Neuronal stem cell (in vitro differentiated cells): ENCODE measurements at regions not wholly inside any gene's neighbourhood (a gene's known extent, or its start where the extent isn't known, plus 50 kb on each side); places are given as distances from the start of the nearest gene placed in this dataset.

Experiments
- DNase-seq: peaks from one replicate; pipeline ENCODE4 v3.0.0-alpha.2; 2013; ENCODE audit warnings: low spot score
- H2AFZ ChIP-seq: one replicate; pipeline ENCODE4 v1.6.1; 2013; ENCODE audit warnings: mild to moderate bottlenecking, low read length, inconsistent platforms
- H2AK5ac ChIP-seq: 2 replicates; pipeline ENCODE4 v1.6.1; 2013; ENCODE audit warnings: low read depth, mild to moderate bottlenecking, inconsistent platforms, low read length, moderate library complexity, mixed read lengths
- H2BK120ac ChIP-seq: 2 replicates; pipeline ENCODE4 v1.6.1; 2013; ENCODE audit warnings: low read depth, mild to moderate bottlenecking, inconsistent platforms, low read length, moderate library complexity, mixed read lengths
- H2BK12ac ChIP-seq: one replicate; pipeline ENCODE4 v1.6.1; 2013; ENCODE audit warnings: low read length, inconsistent platforms
- H2BK15ac ChIP-seq: 2 replicates; pipeline ENCODE4 v1.6.1; 2013; ENCODE audit warnings: mild to moderate bottlenecking, low read length, inconsistent platforms, mixed read lengths
- H2BK5ac ChIP-seq: one replicate; pipeline ENCODE4 v1.6.1; 2013; ENCODE audit warnings: inconsistent platforms, mild to moderate bottlenecking, low read length, moderate library complexity
- H3K14ac ChIP-seq: one replicate; pipeline ENCODE4 v1.6.1; 2013; ENCODE audit warnings: low read length, inconsistent platforms
- H3K18ac ChIP-seq: 2 replicates; pipeline ENCODE4 v1.6.1; 2013; ENCODE audit warnings: low read length, inconsistent platforms
- H3K23ac ChIP-seq: 2 replicates; pipeline ENCODE4 v1.6.1; 2013; ENCODE audit warnings: low read depth, mild to moderate bottlenecking, mixed read lengths, low read length, inconsistent platforms; ENCODE audit not compliant: poor library complexity
- H3K27ac ChIP-seq: replicated peaks from 3 replicates; pipeline ENCODE4 v1.5.1; 2013; ENCODE audit warnings: low read length, inconsistent platforms
- H3K27me3 ChIP-seq, 3 experiments: 2 replicates each; pipeline ENCODE4 v1.6.1; 2013; ENCODE audit warnings: low read length in 3 of 3, mild to moderate bottlenecking in 2 of 3, inconsistent platforms in 1 of 3, low read depth in 1 of 3, mixed read lengths in 1 of 3, moderate library complexity in 1 of 3; ENCODE audit not compliant: control insufficient read depth in 3 of 3, insufficient read depth in 3 of 3
- H3K36me3 ChIP-seq, 2 donors: replicated peaks in 1 of 2; 2 replicates each; pipeline ENCODE4 v1.6.1; 2013; ENCODE audit warnings: low read length in 2 of 2; ENCODE audit not compliant: control insufficient read depth in 2 of 2, insufficient read depth in 2 of 2
- H3K4ac ChIP-seq: 2 replicates; pipeline ENCODE4 v1.6.1; 2013; ENCODE audit warnings: inconsistent platforms, mild to moderate bottlenecking, low read length, moderate library complexity
- H3K4me1 ChIP-seq, 2 donors: 1 replicate in 1 of 2; 2 replicates in 1 of 2; pipeline ENCODE4 v1.6.1; 2013; ENCODE audit warnings: low read length in 2 of 2, low read depth in 1 of 2; ENCODE audit not compliant: control insufficient read depth in 2 of 2, insufficient read depth in 1 of 2
- H3K4me2 ChIP-seq: one replicate; pipeline ENCODE4 v1.6.1; 2013; ENCODE audit warnings: mild to moderate bottlenecking, low read length, inconsistent platforms; ENCODE audit not compliant: insufficient read depth, poor library complexity, severe bottlenecking
- H3K4me3 ChIP-seq, 2 donors: 2 replicates each; pipeline ENCODE4 v1.5.1; 2013; ENCODE audit warnings: low read length in 2 of 2, mild to moderate bottlenecking in 2 of 2, inconsistent platforms in 1 of 2, moderate library complexity in 1 of 2
- H3K79me1 ChIP-seq: one replicate; pipeline ENCODE4 v1.6.1; 2013; ENCODE audit warnings: low read depth, mild to moderate bottlenecking, inconsistent platforms, low read length, moderate library complexity
- H3K9ac ChIP-seq: one replicate; pipeline ENCODE4 v1.6.1; 2013; ENCODE audit warnings: mild to moderate bottlenecking, low read depth, low read length, inconsistent platforms; ENCODE audit not compliant: poor library complexity
- H3K9me3 ChIP-seq, 2 donors: replicated peaks in 1 of 2; 2 replicates each; pipeline versions ENCODE3 to v1.6.1; 2013; ENCODE audit warnings: low read length in 2 of 2, mild to moderate bottlenecking in 2 of 2, inconsistent platforms in 1 of 2, low read depth in 1 of 2, mixed read lengths in 1 of 2, moderate library complexity in 1 of 2; ENCODE audit not compliant: control insufficient read depth in 2 of 2, insufficient read depth in 1 of 2
- H4K8ac ChIP-seq: one replicate; pipeline ENCODE4 v1.6.1; 2013; ENCODE audit warnings: low read depth, mild to moderate bottlenecking, inconsistent platforms, low read length, moderate library complexity
- H4K91ac ChIP-seq: one replicate; pipeline ENCODE4 v1.6.1; 2013; ENCODE audit warnings: low read length, low read depth, mild to moderate bottlenecking, inconsistent platforms; ENCODE audit not compliant: poor library complexity
- WGBS, 2 donors: extraction: QIAGEN DNeasy Blood & Tissue Kit; methylation state at CpG; one replicate each; pipeline ENCODE4 v1.1.7; 2013; ENCODE audit warnings: missing lambda C conversion rate in 2 of 2, mixed read lengths in 1 of 2; ENCODE audit not compliant: insufficient read length in 2 of 2, insufficient replicate concordance in 1 of 2; ENCODE audit errors: extremely low coverage in 2 of 2; 5-methylcytosine and 5-hydroxymethylcytosine counted together

DNA sequence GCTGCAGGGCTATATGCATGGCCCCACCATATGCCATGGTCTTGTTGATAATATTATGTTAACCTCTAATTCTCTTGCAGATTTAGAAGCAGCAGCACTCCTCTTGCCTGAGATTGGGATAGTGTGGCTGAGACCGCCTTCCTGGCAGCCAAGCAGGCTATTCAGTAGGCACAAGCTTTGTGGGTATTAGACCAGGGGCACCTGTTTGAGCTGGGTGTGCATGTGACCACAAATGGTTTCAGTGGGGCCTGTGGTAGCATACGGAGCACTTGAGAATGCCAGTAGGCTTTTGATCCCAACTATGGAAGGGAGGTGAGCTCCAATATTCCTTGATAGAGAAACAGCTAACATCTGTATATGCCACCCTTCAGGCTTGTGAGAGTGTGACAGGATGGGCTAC is 625.1 kb upstream of the NUDT12 start:
- no peaks in the 10 kb centered on the region for H3K4me1 ChIP-seq
- H2BK15ac ChIP-seq: no peak overlapping the region
- H3K27ac ChIP-seq: no peak overlapping the region
- no peak overlapping the region for H4K8ac ChIP-seq
- H3K9ac ChIP-seq: no peak overlapping the region
- H2BK12ac ChIP-seq: no peak overlapping the region
- no peak overlapping the region for H2BK5ac ChIP-seq
- no peaks in the 10 kb centered on the region for H3K36me3 ChIP-seq
- H3K14ac ChIP-seq: no peak overlapping the region
- no peak overlapping the region for H4K91ac ChIP-seq
- peaks cover 14% of the 10 kb centered on the region in 2 donors for H3K9me3 ChIP-seq
- H3K23ac ChIP-seq: no peak overlapping the region
- no peak overlapping the region for H3K4me2 ChIP-seq
- no peak overlapping the region for H2AK5ac ChIP-seq
- H3K27me3 ChIP-seq: no peaks in the 10 kb centered on the region
- H2AFZ ChIP-seq: no peak overlapping the region
- no CpG with 5 or more reads among the region's 2 CpGs for WGBS, 2 donors
- no peak overlapping the region for H3K4me3 ChIP-seq
- no peaks in the 10 kb centered on the region for H3K79me1 ChIP-seq
- no peak overlapping the region for H3K18ac ChIP-seq
- H2BK120ac ChIP-seq: no peak overlapping the region
- DNase-seq: no peak
- no peak overlapping the region for H3K4ac ChIP-seq

- Histone ChIP-seq H3K4me1 (no peaks in the 10 kb centered on the region), H2AK5ac (no peak overlapping the region), H3K79me1 (no peaks in the 10 kb centered on the region), H2BK5ac (no peak overlapping the region), H3K4ac (no peak overlapping the region), H3K27ac (no peak overlapping the region), H3K14ac (no peak overlapping the region), H3K9ac (no peak overlapping the region), H2BK120ac (no peak overlapping the region), H3K4me3 (no peak overlapping the region), H2AFZ (no peak overlapping the region), H3K18ac (no peak overlapping the region), H3K36me3 (no peaks in the 10 kb centered on the region), H2BK15ac (no peak overlapping the region), H4K91ac (no peak overlapping the region), H3K23ac (no peak overlapping the region), H3K27me3 (no peaks in the 10 kb centered on the region), H3K4me2 (no peak overlapping the region), H4K8ac (no peak overlapping the region), H2BK12ac (no peak overlapping the region), H3K9me3 (peaks cover 14 to 16% of the 10 kb centered on the region in 2 donors)
- no peak for DNase-seq
- no CpG with 5 or more reads among the region's 4 CpGs for WGBS, 2 donors
Observed at GRCh38 chr5:104186510-104186909, 623.9 kb upstream of the NUDT12 start.

DNA sequence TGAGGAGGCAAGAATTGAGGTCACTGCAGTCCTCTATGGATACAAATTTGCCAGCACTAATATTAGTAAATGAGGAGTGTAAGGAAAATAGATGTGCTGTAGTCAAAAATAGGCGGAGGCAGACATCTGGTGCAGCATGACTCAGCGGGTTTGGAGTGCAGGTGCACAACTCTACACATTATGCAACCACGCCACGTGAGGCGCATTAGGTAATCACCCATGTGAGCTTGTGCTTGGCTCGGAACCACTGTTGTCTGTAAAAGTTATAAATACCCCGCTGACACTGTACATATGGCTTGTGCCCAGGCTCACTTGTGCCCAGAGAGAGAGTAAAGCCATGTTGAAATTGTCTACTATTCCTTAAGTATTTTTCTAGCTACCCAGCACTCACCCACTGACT is 623.5 kb upstream of the NUDT12 start:
- H2BK15ac ChIP-seq: no peak overlapping the region
- no peak overlapping the region for H2BK120ac ChIP-seq
- H3K79me1 ChIP-seq: no peaks in the 10 kb centered on the region
- no peak overlapping the region for H3K27ac ChIP-seq
- peaks cover 18 to 19% of the 10 kb centered on the region in 2 donors for H3K9me3 ChIP-seq
- no peak overlapping the region for H3K9ac ChIP-seq
- no peak overlapping the region for H4K91ac ChIP-seq
- H2AK5ac ChIP-seq: no peak overlapping the region
- no peak for DNase-seq
- no peak overlapping the region for H4K8ac ChIP-seq
- no peaks in the 10 kb centered on the region for H3K27me3 ChIP-seq
- H3K18ac ChIP-seq: no peak overlapping the region
- no peak overlapping the region for H2BK5ac ChIP-seq
- H2AFZ ChIP-seq: no peak overlapping the region
- H3K36me3 ChIP-seq: no peaks in the 10 kb centered on the region
- H3K14ac ChIP-seq: no peak overlapping the region
- H3K4me2 ChIP-seq: no peak overlapping the region
- WGBS, 2 donors: no CpG with 5 or more reads among the region's 7 CpGs
- no peak overlapping the region for H3K4me3 ChIP-seq
- no peak overlapping the region for H2BK12ac ChIP-seq
- no peaks in the 10 kb centered on the region for H3K4me1 ChIP-seq
- no peak overlapping the region for H3K23ac ChIP-seq
- no peak overlapping the region for H3K4ac ChIP-seq

- Histone ChIP-seq H2BK12ac (no peak overlapping the region), H3K18ac (no peak overlapping the region), H3K23ac (no peak overlapping the region), H3K14ac (no peak overlapping the region), H3K36me3 (no peaks in the 10 kb centered on the region), H3K4me3 (no peak overlapping the region), H2BK120ac (no peak overlapping the region), H3K4me1 (no peaks in the 10 kb centered on the region), H2BK15ac (no peak overlapping the region), H2AK5ac (no peak overlapping the region), H2BK5ac (no peak overlapping the region), H3K4me2 (no peak overlapping the region), H4K8ac (no peak overlapping the region), H3K27ac (no peak overlapping the region), H4K91ac (no peak overlapping the region), H2AFZ (no peak overlapping the region), H3K79me1 (no peaks in the 10 kb centered on the region), H3K9ac (no peak overlapping the region), H3K9me3 (peaks cover 28 to 35% of the 10 kb centered on the region in 2 donors), H3K4ac (no peak overlapping the region), H3K27me3 (no peaks in the 10 kb centered on the region)
- no CpG with 5 or more reads among the region's 3 CpGs for WGBS, 2 donors
- DNase-seq: no peak
Observed at GRCh38 chr5:104184264-104184663, 621.7 kb upstream of the NUDT12 start.
